ENCODE measurements at regions not wholly inside any gene's neighbourhood (a gene's known extent, or its start where the extent isn't known, plus 50 kb on each side); places are given as distances from the start of the nearest gene placed in this dataset.

DNA sequence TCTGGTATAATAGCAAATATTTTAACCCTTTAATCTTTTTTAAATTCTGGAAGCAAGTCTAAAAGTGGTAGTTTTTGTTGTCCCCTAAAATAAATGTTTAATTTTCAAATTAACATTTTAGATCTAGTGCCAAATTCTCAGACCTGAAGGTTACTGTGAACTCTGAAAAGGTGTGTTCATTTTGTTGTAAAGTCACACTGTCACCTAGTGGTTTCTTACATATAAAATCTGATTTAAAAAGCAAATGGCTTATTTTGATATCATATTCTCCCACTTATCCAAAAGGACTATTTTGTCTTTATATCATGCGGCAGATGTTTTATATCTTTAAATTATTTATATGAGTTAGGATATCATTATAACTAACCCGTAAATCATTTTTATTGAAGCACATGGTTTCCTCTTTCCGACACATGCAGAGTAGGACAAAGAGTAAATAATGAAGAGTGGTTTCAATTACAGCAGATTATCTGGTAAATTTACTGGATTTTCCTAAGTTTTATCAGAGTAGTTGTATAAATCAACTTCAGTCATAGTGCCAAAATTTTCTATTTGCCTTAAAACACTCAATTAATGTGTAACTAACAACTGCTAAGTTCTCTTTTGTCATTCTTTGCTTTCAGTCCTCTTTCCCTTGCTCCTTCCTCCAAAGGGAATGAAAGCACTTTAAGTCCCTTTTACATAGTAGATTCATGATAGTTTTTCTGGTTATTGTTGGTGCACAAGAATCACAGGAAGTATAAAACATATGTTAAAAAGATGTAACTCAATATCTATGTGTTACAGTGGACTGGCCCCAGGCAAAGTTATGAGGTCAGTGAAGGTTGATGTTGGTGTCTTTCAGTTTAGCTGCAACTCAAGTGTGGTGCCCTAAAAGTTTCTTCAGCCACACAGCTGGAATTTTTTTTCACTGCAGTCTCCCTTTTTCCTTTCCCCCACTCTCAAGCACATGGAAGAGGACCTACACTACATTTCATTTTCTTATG lies 189.6 kb downstream of the COX7C start:
- DNase-seq (ENCODE audit: low read depth in 1 of 2, low spot score in 2 of 2): no peak
- no peaks in the 10 kb centered on the region for H3K36me3 ChIP-seq
- no peak overlapping the region for H3K4me3 ChIP-seq
- H3K27ac ChIP-seq: no peak overlapping the region
- H3K4me1 ChIP-seq (replicated peaks): no peaks in the 10 kb centered on the region
- no peaks in the 10 kb centered on the region for H3K9me3 ChIP-seq (replicated peaks)
- H3K27me3 ChIP-seq (replicated peaks): no peaks in the 10 kb centered on the region

DNA sequence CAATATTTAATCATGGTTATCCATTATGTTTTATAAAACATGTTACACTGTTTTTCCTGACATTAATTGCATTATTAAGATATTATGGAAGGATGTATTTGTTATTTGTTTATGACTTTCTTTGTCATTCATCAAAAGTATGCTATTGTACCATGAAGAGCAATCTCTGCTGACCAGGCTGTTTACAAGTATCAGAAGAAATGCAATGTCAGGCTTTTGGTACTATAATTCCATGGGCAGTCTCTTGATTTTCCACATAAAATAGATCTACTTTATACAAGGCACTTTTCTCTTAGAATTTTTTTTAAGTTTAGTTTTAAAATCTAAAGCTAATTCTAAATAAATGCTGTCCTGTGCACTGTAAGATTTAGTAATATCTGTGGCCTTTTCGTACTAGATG lies 196.6 kb downstream of the COX7C start:
- H3K9me3 ChIP-seq (replicated peaks): no peaks in the 10 kb centered on the region
- no peaks in the 10 kb centered on the region for H3K4me1 ChIP-seq (replicated peaks)
- no peak for DNase-seq (ENCODE audit: low read depth in 1 of 2, low spot score in 2 of 2)
- no peak overlapping the region for H3K4me3 ChIP-seq
- H3K27me3 ChIP-seq (replicated peaks): no peaks in the 10 kb centered on the region
- H3K27ac ChIP-seq: no peak overlapping the region
- H3K36me3 ChIP-seq: no peaks in the 10 kb centered on the region

- Histone ChIP-seq H3K9me3 (replicated peaks) (no peaks in the 10 kb centered on the region), H3K27ac (no peak overlapping the region), H3K4me1 (replicated peaks) (no peaks in the 10 kb centered on the region), H3K27me3 (replicated peaks) (no peaks in the 10 kb centered on the region), H3K36me3 (no peaks in the 10 kb centered on the region), H3K4me3 (no peak overlapping the region)
- DNase-seq (ENCODE audit: low read depth in 1 of 2, low spot score in 2 of 2): no peak
These were observed 197.2 kb downstream of the COX7C start for GRCh38 chr5:86814907-86815306.

DNA sequence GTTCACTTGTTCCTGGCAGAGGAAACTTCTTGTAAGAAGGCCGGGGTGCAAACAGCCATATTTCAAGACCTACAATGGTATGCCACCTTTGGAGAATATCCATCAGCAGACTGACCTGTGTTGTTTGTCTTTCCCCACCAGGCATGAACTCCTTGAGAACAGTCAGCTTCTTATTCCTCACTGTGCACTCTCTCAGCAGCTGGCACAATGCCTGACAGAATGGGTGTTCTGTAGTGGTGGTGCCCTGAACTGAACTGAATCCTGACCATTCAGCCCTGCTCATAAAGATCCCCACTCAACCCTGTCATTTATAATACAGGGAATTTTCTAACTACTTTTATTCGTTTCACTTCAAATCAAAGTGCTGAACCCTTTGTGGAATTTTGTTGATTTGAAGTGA lies 206.9 kb downstream of the COX7C start:
- Histone ChIP-seq H3K4me3 (no peak overlapping the region), H3K27me3 (replicated peaks) (no peaks in the 10 kb centered on the region), H3K27ac (no peak overlapping the region), H3K36me3 (no peaks in the 10 kb centered on the region), H3K9me3 (replicated peaks) (no peaks in the 10 kb centered on the region), H3K4me1 (replicated peaks) (no peaks in the 10 kb centered on the region)
- DNase-seq (ENCODE audit: low read depth in 1 of 2, low spot score in 2 of 2): no peak

GRCh38 chr5:86831128-86831527 lies 213.4 kb downstream of the COX7C start:
- Histone ChIP-seq H3K27ac (no peak overlapping the region), H3K27me3 (replicated peaks) (no peaks in the 10 kb centered on the region), H3K36me3 (no peaks in the 10 kb centered on the region), H3K4me1 (replicated peaks) (no peaks in the 10 kb centered on the region), H3K9me3 (replicated peaks) (no peaks in the 10 kb centered on the region; the same call in 1 of the 2 replicates), H3K4me3 (no peak overlapping the region)
- DNase-seq (ENCODE audit: low read depth in 1 of 2, low spot score in 2 of 2): no peak

DNA sequence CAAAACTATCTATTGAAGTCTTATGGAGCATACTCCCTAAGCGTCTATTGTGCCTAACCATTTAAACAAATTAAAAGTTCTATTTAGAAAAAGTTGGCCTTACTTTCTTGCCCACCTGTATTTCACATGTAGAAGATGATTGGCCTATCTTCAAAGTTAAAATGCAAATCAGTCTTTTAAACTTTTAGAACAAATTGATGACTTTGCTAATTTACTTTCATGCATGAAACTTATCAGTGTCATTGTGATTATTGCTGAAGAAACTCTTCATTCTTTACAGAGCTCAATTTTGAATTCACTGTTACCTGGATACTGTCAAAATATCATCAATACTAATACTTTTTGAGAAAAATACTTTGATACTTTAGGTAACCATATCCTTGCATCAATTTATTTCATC lies 216.1 kb downstream of the COX7C start:
- Histone ChIP-seq H3K4me1 (replicated peaks) (no peaks in the 10 kb centered on the region), H3K36me3 (no peaks in the 10 kb centered on the region), H3K4me3 (no peak overlapping the region), H3K27me3 (replicated peaks) (no peaks in the 10 kb centered on the region), H3K9me3 (replicated peaks) (no peaks in the 10 kb centered on the region; the same call in 1 of the 2 replicates), H3K27ac (no peak overlapping the region)
- no peak for DNase-seq (ENCODE audit: low read depth in 1 of 2, low spot score in 2 of 2)

DNA sequence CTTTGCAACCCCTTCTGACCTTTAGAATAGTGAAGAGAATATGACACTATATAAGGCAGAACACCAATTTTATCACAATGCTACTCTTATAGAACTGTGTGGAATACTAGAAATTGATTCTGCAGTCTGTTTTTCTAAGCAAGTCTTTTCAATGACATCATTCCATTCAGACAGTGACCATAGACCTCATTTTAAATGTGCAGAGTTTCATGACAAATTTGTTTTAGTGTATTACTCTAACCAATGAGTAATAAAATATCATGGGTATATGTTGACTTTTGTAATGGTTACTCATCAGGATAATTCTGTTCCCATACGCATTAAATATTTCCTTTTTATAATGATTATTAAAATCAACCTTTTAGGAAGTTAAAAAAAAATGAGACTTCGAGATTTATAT lies 219.9 kb downstream of the COX7C start:
- no peaks in the 10 kb centered on the region for H3K27me3 ChIP-seq (replicated peaks)
- no peaks in the 10 kb centered on the region for H3K4me1 ChIP-seq (replicated peaks)
- no peaks in the 10 kb centered on the region for H3K36me3 ChIP-seq
- no peak for DNase-seq (ENCODE audit: low read depth in 1 of 2, low spot score in 2 of 2)
- no peak overlapping the region for H3K4me3 ChIP-seq
- H3K9me3 ChIP-seq (replicated peaks): no peaks in the 10 kb centered on the region
- H3K27ac ChIP-seq: no peak overlapping the region

DNA sequence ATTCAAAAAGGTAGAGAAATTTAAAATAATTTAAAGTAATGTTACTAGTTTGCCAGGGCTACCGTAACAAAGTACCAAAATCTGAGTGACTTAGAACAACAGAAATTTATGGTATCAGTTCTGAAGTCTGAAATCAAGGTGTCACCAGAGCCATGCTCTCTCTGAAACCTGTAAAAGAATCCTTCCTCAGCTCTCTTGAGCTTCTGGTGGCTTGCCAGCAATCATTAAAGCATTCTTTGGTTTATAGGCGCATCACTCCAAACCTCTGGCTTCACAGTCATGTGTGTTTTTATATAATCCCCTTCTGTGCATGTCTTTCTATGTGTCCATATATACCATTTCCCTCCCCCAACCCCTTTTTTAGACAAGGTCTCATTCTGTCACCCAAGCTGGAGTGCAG lies 220.3 kb downstream of the COX7C start:
- H3K9me3 ChIP-seq (replicated peaks): no peaks in the 10 kb centered on the region
- DNase-seq (ENCODE audit: low read depth in 1 of 2, low spot score in 2 of 2): no peak
- H3K27me3 ChIP-seq (replicated peaks): no peaks in the 10 kb centered on the region
- H3K4me1 ChIP-seq (replicated peaks): no peaks in the 10 kb centered on the region
- no peaks in the 10 kb centered on the region for H3K36me3 ChIP-seq
- no peak overlapping the region for H3K4me3 ChIP-seq
- no peak overlapping the region for H3K27ac ChIP-seq

DNA sequence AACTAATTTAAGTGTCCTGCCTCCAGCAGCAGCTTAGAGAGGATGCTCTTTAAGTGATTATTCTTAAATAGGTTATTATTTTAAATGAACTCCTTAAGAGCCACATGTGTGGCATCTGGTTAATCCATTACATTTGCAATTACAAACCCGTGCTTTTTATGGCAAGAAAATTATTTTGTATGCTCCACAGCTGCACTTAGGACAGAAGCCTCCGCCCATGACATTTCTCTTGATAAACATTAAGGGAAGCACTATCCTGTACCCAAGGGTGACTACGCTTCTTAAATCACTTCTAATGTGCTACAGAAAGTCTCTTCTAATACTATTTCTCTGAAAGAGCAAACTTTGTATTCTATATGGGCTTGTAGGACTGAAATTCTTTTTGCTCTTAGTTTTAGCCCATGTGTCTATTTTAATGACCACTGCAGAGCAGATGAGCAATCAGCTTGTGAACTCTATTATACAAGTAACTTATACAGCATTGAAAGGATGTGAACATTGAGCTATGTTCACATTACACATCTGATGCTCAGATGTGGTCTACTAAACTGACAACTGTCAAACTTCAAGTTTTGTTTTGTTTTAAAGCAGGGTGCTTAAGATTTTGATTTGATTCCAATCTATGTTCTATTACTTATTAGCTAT lies 223.4 kb downstream of the COX7C start:
- Histone ChIP-seq H3K9me3 (replicated peaks) (no peaks in the 10 kb centered on the region), H3K4me1 (replicated peaks) (no peaks in the 10 kb centered on the region), H3K27me3 (replicated peaks) (no peaks in the 10 kb centered on the region), H3K36me3 (no peaks in the 10 kb centered on the region), H3K4me3 (no peak overlapping the region), H3K27ac (no peak overlapping the region)
- no peak for DNase-seq (ENCODE audit: low read depth in 1 of 2, low spot score in 2 of 2)

- Histone ChIP-seq H3K4me3 (no peak overlapping the region), H3K27me3 (replicated peaks) (peaks cover 18% of the 10 kb centered on the region; the same call in 1 of the 2 replicates), H3K27ac (no peak overlapping the region), H3K4me1 (replicated peaks) (no peaks in the 10 kb centered on the region), H3K36me3 (no peaks in the 10 kb centered on the region), H3K9me3 (replicated peaks) (no peaks in the 10 kb centered on the region)
- DNase-seq (ENCODE audit: low read depth in 1 of 2, low spot score in 2 of 2): no peak
These were observed 240.7 kb downstream of the COX7C start for GRCh38 chr5:86858442-86858841.

- no peaks in the 10 kb centered on the region for H3K9me3 ChIP-seq (replicated peaks)
- no peak for DNase-seq (ENCODE audit: low read depth in 1 of 2, low spot score in 2 of 2)
- H3K4me3 ChIP-seq: no peak overlapping the region
- no peaks in the 10 kb centered on the region for H3K4me1 ChIP-seq (replicated peaks)
- no peaks in the 10 kb centered on the region for H3K36me3 ChIP-seq
- no peak overlapping the region for H3K27ac ChIP-seq
- peaks cover 22% of the 10 kb centered on the region; the same call in 1 of the 2 replicates for H3K27me3 ChIP-seq (replicated peaks)
These were observed 243.8 kb downstream of the COX7C start for GRCh38 chr5:86861512-86861911.

- H3K27me3 ChIP-seq (replicated peaks): peaks cover 19% of the 10 kb centered on the region; the same call in 1 of the 2 replicates
- no peak for DNase-seq (ENCODE audit: low read depth in 1 of 2, low spot score in 2 of 2)
- no peaks in the 10 kb centered on the region for H3K36me3 ChIP-seq
- H3K4me3 ChIP-seq: no peak overlapping the region
- H3K27ac ChIP-seq: no peak overlapping the region
- H3K9me3 ChIP-seq (replicated peaks): no peaks in the 10 kb centered on the region
- no peaks in the 10 kb centered on the region for H3K4me1 ChIP-seq (replicated peaks)
These were observed 244.4 kb downstream of the COX7C start for GRCh38 chr5:86862093-86862492.

DNA sequence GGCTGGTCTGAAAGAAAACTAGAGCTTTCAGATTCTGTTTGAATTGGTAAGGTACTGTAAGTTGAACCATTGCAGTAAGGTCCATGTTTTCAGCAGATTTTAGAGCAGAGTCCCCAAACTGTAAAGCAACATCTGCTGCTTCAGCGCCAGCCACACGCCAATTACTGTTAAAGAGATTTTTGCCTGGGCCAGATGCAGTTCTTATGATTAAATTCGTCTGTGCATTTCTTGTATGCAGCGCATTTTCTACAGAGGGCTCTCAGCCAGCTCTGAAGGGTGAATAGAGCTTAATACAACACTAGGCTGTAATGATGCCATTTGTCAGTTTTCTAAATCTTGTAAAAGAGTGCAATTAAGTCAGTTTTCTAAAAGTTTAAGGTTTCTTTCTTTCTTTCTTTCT lies 246.3 kb downstream of the COX7C start:
- H3K9me3 ChIP-seq (replicated peaks): no peaks in the 10 kb centered on the region

DNA sequence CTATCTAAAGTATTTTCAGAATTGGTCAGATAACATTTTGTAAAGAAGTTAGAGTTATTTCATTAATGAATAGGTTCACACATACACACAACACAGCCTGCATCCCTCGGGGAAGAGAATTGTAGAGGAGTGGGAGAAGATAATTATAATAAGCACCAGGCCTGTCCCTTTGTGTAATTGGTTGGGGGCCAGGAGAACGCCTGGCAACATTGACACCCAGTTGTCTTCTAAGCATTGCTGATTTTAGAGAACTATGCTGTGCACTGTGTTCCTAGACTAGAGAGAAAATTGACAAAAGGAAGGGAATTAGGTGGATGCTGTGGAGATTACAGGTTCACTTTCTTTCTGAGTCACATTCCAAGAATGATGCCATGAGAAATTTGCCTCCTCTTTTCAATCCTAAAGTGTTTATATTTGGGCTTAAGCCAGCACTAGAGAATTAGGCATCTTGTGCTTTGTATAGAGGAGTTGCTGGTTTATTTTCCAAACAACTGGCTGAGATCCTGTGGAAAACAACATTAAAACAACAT lies 247.6 kb downstream of the COX7C start:
- H3K9me3 ChIP-seq (replicated peaks): no peaks in the 10 kb centered on the region
- no peaks in the 10 kb centered on the region for H3K36me3 ChIP-seq
- H3K27me3 ChIP-seq (replicated peaks): peaks cover 15% of the 10 kb centered on the region; the same call in 1 of the 2 replicates
- H3K27ac ChIP-seq: no peak overlapping the region
- no peak overlapping the region for H3K4me3 ChIP-seq
- H3K4me1 ChIP-seq (replicated peaks): no peaks in the 10 kb centered on the region
- DNase-seq (ENCODE audit: low read depth in 1 of 2, low spot score in 2 of 2): no peak

More for the DNA sequence above, 246.3 kb downstream of the COX7C start:
- Histone ChIP-seq H3K4me3 (no peak overlapping the region), H3K27ac (no peak overlapping the region), H3K27me3 (replicated peaks) (peaks cover 17% of the 10 kb centered on the region; the same call in 1 of the 2 replicates), H3K36me3 (no peaks in the 10 kb centered on the region), H3K4me1 (replicated peaks) (no peaks in the 10 kb centered on the region)
- DNase-seq (ENCODE audit: low read depth in 1 of 2, low spot score in 2 of 2): no peak

Measured in SJSA1 (cell line).